GM23338 (cell line): ENCODE measurements at regions not wholly inside any gene's neighbourhood (a gene's known extent, or its start where the extent isn't known, plus 50 kb on each side); places are given as distances from the start of the nearest gene placed in this dataset.
A peak's percentile ranks its signal among the peaks of the same experiment; 100 is the strongest.

Source experiments
- ATAC-seq: fragments of 200-7000 bp; cut with Tn5 transposase; 3 replicates; pipeline ENCODE4 v1.9.1; 2020
- DNase-seq: peaks from one replicate; pipeline ENCODE4 v3.0.0-alpha.2; 2015; ENCODE audit warnings: low spot score
- H2AFZ ChIP-seq: fragments of 200-600 bp; sonication (generic); 2 replicates; pipeline ENCODE4 v1.8.0; 2016; ENCODE audit warnings: antibody characterized with exemption, mild to moderate bottlenecking, moderate library complexity
- H3F3A ChIP-seq: fragments of 200-600 bp; sonication (generic); replicated peaks from 2 replicates; pipeline ENCODE4 v1.8.0; 2017; ENCODE audit warnings: antibody characterized with exemption, mixed run types, low read depth
- H3K27ac ChIP-seq: fragments of 200-600 bp; sonication (generic); 2 replicates; pipeline ENCODE4 v1.6.1; 2016; ENCODE audit warnings: low read depth
- H3K27me3 ChIP-seq: fragments of 200-600 bp; sonication (generic); 2 replicates; pipeline ENCODE4 v1.8.0; 2016; ENCODE audit warnings: mild to moderate bottlenecking, mixed run types, moderate library complexity; ENCODE audit not compliant: insufficient read depth
- H3K36me3 ChIP-seq: fragments of 200-600 bp; sonication (generic); 2 replicates; pipeline ENCODE4 v1.8.0; 2016; ENCODE audit warnings: mild to moderate bottlenecking; ENCODE audit not compliant: insufficient read depth
- H3K4me1 ChIP-seq: fragments of 200-600 bp; sonication (generic); 2 replicates; pipeline ENCODE4 v1.8.0; 2016; ENCODE audit warnings: mild to moderate bottlenecking, moderate library complexity; ENCODE audit not compliant: insufficient read depth
- H3K4me2 ChIP-seq: fragments of 200-600 bp; sonication (generic); 2 replicates; pipeline ENCODE4 v1.7.1; 2017; ENCODE audit warnings: mixed run types
- H3K4me3 ChIP-seq: fragments of 200-600 bp; sonication (generic); 2 replicates; pipeline ENCODE4 v1.6.1; 2016; ENCODE audit warnings: mixed run types
- H3K79me2 ChIP-seq: fragments of 200-600 bp; sonication (generic); replicated peaks from 2 replicates; pipeline ENCODE4 v1.8.0; 2017; ENCODE audit warnings: mild to moderate bottlenecking; ENCODE audit not compliant: insufficient read depth
- H3K9me2 ChIP-seq: fragments of 200-600 bp; sonication (generic); 2 replicates; pipeline ENCODE4 v1.8.0; 2017; ENCODE audit not compliant: insufficient read depth
- H4K20me1 ChIP-seq: fragments of 200-600 bp; sonication (generic); replicated peaks from 2 replicates; pipeline ENCODE4 v1.8.0; 2017; ENCODE audit warnings: mild to moderate bottlenecking; ENCODE audit not compliant: insufficient read depth
- H3K27ac Mint-ChIP-seq: 2 replicates; pipeline ENCODE4 v1.8.0; 2020; ENCODE audit warnings: inconsistent platforms, mild to moderate bottlenecking, moderate library complexity, mixed read lengths
- H3K27me3 Mint-ChIP-seq: 3 replicates; pipeline ENCODE4 v1.8.0; 2022; ENCODE audit warnings: low read depth, mild to moderate bottlenecking, moderate library complexity, mixed read lengths, inconsistent platforms; ENCODE audit not compliant: insufficient read depth, poor library complexity
- H3K36me3 Mint-ChIP-seq: 3 replicates; pipeline ENCODE4 v1.8.0; 2021; ENCODE audit warnings: low read depth, mild to moderate bottlenecking, inconsistent platforms, moderate library complexity, mixed read lengths
- H3K4me1 Mint-ChIP-seq: 3 replicates; pipeline ENCODE4 v1.8.0; 2020; ENCODE audit warnings: mild to moderate bottlenecking, inconsistent platforms, mixed read lengths
- H3K4me3 Mint-ChIP-seq: 3 replicates; pipeline ENCODE4 v1.8.0; 2021; ENCODE audit warnings: moderate library complexity, mild to moderate bottlenecking, inconsistent platforms, mixed read lengths
- H3K9me3 Mint-ChIP-seq: 3 replicates; pipeline ENCODE4 v1.8.0; 2020; ENCODE audit warnings: moderate library complexity, mild to moderate bottlenecking, inconsistent platforms, mixed read lengths
- CREB1 ChIP-seq: fragments of 250-450 bp; sonication (Bioruptor Pico); IDR thresholded peaks from 2 replicates; pipeline ENCODE4 v1.5.0; 2020; ENCODE audit warnings: low read depth, mild to moderate bottlenecking, moderate library complexity
- CTCF ChIP-seq, 2 experiments: fragments of 200-600 bp in 1 of 2; sonication (generic) in 1 of 2; conservative IDR thresholded peaks; 2 replicates each; pipeline versions ENCODE4 v1.5.1 to v1.6.1; 2016 to 2017; ENCODE audit warnings: antibody characterized with exemption in 2 of 2, low read depth in 2 of 2, mild to moderate bottlenecking in 2 of 2, moderate library complexity in 1 of 2
- ETS1 ChIP-seq: IDR thresholded peaks from 2 replicates; pipeline ENCODE4 v1.6.1; 2016; ENCODE audit warnings: antibody characterized with exemption
- EZH2 ChIP-seq: fragments of 200-600 bp; sonication (generic); IDR thresholded peaks from one replicate; pipeline ENCODE4 v1.8.0; 2017; ENCODE audit warnings: antibody characterized with exemption, mild to moderate bottlenecking, low read depth; ENCODE audit not compliant: unreplicated experiment
- EZH2phosphoT487 ChIP-seq: fragments of 200-600 bp; sonication (generic); IDR thresholded peaks from one replicate; pipeline ENCODE4 v1.8.1; 2018; ENCODE audit warnings: antibody characterized with exemption; ENCODE audit not compliant: unreplicated experiment
- JUNB ChIP-seq: IDR thresholded peaks from one replicate; pipeline ENCODE4 v1.6.1; 2016; ENCODE audit warnings: antibody characterized with exemption; ENCODE audit not compliant: unreplicated experiment
- NANOG ChIP-seq: IDR thresholded peaks from 2 replicates; pipeline ENCODE4 v1.6.1; 2016; ENCODE audit warnings: antibody characterized with exemption, borderline replicate concordance
- POLR2AphosphoS5 ChIP-seq: IDR thresholded peaks from 2 replicates; pipeline ENCODE4 v1.6.1; 2016; ENCODE audit warnings: antibody characterized with exemption, low read depth
- REST ChIP-seq: IDR thresholded peaks from one replicate; pipeline ENCODE4 v1.6.1; 2018; ENCODE audit warnings: antibody characterized with exemption; ENCODE audit not compliant: unreplicated experiment
- STAT1 ChIP-seq: IDR thresholded peaks from one replicate; pipeline ENCODE4 v1.6.1; 2016; ENCODE audit warnings: antibody characterized with exemption; ENCODE audit not compliant: unreplicated experiment
- ZNF114 ChIP-seq: fragments of 250-450 bp; sonication (Bioruptor Pico); IDR thresholded peaks from 2 replicates; pipeline ENCODE4 v1.5.0; 2020; ENCODE audit warnings: mild to moderate bottlenecking, moderate library complexity
- ZNF331 ChIP-seq: fragments of 250-450 bp; sonication (Bioruptor Pico); IDR thresholded peaks from 2 replicates; pipeline ENCODE4 v1.5.0; 2020; ENCODE audit warnings: low read depth, mild to moderate bottlenecking, moderate library complexity
- ZNF462 ChIP-seq: fragments of 250-450 bp; sonication (Bioruptor Pico); IDR thresholded peaks from 2 replicates; pipeline ENCODE4 v1.5.0; 2020; ENCODE audit warnings: mild to moderate bottlenecking, moderate library complexity

- Histone ChIP-seq H3K9me2 (0 out of 2 replicates have a peak, but pooled peaks cover 14% of the 10 kb centered on the region), H3K4me3 (no peak overlapping the region), H3K4me1 (peaks cover 16% of the 10 kb centered on the region), H3K27ac (no peak overlapping the region), H2AFZ (no peak overlapping the region), H3F3A (no peaks in the 10 kb centered on the region), H3K4me2 (no peak overlapping the region), H3K36me3 (no peaks in the 10 kb centered on the region), H3K79me2 (no peaks in the 10 kb centered on the region), H4K20me1 (no peaks in the 10 kb centered on the region), H3K27me3 (no peaks in the 10 kb centered on the region)
- ATAC-seq: no peak
- peaks cover 5% of the 10 kb centered on the region for H3K9me3 Mint-ChIP-seq
- H3K27me3 Mint-ChIP-seq: peaks cover 3% of the 10 kb centered on the region
- DNase-seq: no peak
- no peak overlapping the region for H3K4me3 Mint-ChIP-seq
- H3K4me1 Mint-ChIP-seq: peaks cover 19% of the 10 kb centered on the region
- H3K36me3 Mint-ChIP-seq: peaks cover 2% of the 10 kb centered on the region; the same call in 1 of the 3 replicates
- no peak for TF ChIP-seq NANOG
- no peak for TF ChIP-seq CREB1 (CRISPR knock-in tag)
- no peak for TF ChIP-seq ETS1
- TF ChIP-seq POLR2AphosphoS5: no peak
- no peak for TF ChIP-seq ZNF331 (CRISPR knock-in tag)
- no peak for TF ChIP-seq ZNF114 (CRISPR knock-in tag)
- TF ChIP-seq CTCF (conservative IDR thresholded peaks at IDR 0.05; ENCODE audit: low read depth in 2 of 2): no peak
- TF ChIP-seq ZNF462: no peak
- TF ChIP-seq EZH2: no peak
- no peak for TF ChIP-seq JUNB
- TF ChIP-seq EZH2phosphoT487: no peak
- TF ChIP-seq STAT1: no peak
- TF ChIP-seq REST: no peak
- H3K27ac Mint-ChIP-seq: peak overlapping the region; percentile 36; the same call in 1 of the 2 replicates
Measured at GRCh38 chr1:87852410-87853161, 523.9 kb downstream of the LMO4 start.
